ENCODE measurements at regions not wholly inside any gene's neighbourhood (a gene's known extent, or its start where the extent isn't known, plus 50 kb on each side); places are given as distances from the start of the nearest gene placed in this dataset.

DNA sequence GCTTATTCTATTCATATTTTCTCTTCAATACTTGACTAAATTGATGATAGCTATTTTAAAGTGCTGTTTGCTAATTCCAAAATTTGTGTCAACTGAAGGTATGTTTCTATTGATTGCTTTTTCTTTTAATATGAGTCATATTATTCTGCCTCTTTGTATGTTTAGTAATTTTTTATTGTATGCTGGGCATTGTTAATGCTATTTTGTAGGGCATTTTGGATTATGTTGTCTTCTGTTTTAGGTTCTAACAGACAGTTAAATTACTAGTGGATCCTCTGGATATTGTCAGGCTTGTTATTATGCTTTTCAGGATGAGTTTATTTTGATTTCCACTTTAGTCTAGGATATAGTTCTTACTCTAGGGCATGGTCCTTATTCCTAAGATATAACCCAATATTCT is 55.6 kb downstream of the C1QL2 start:
- no peak for TF ChIP-seq CTCF (IDR thresholded peaks at IDR 0.05)
- TF ChIP-seq EP300 (IDR thresholded peaks at IDR 0.05), result no peak
